Activated CD4-positive, alpha-beta T cell treated with anti-CD3 and anti-CD28 coated beads, Interleukin-2, amount 50 U/mL, for 4 hours (primary cell): ENCODE measurements at regions not wholly inside any gene's neighbourhood (a gene's known extent, or its start where the extent isn't known, plus 50 kb on each side); places are given as distances from the start of the nearest gene placed in this dataset.

Source experiments
- DNase-seq, 2 experiments: peaks; one replicate each; pipeline ENCODE4 v3.0.0-alpha.2; 2020

GRCh38 chrY:19140285-19140920 is 366.9 kb upstream of the HSFY2 start:
- no peak for DNase-seq

- no peak for DNase-seq
Measured at GRCh38 chrY:19134426-19134825, 360.9 kb upstream of the HSFY2 start.

GRCh38 chrY:19130569-19131358 is 357.2 kb upstream of the HSFY2 start:
- DNase-seq, result no peak

GRCh38 chrY:19126889-19127288 is 353.4 kb upstream of the HSFY2 start:
- no peak for DNase-seq

- DNase-seq, result no peak
Measured at GRCh38 chrY:19124609-19125008, 351.1 kb upstream of the HSFY2 start.

- no peak for DNase-seq
Measured at GRCh38 chrY:19122450-19122849, 348.9 kb upstream of the HSFY2 start.

- DNase-seq, result no peak
Measured at GRCh38 chrY:19098349-19098748, 324.8 kb upstream of the HSFY2 start.

GRCh38 chrY:19095460-19095859 is 321.9 kb upstream of the HSFY2 start:
- no peak for DNase-seq

GRCh38 chrY:19083006-19083405 is 309.5 kb upstream of the HSFY2 start:
- DNase-seq, result no peak

- no peak for DNase-seq
Measured at GRCh38 chrY:19077698-19078113, 304.2 kb upstream of the HSFY2 start.

- no peak for DNase-seq
Measured at GRCh38 chrY:19076846-19077697, 303.5 kb upstream of the HSFY2 start.

GRCh38 chrY:19075471-19076253 is 302.1 kb upstream of the HSFY2 start:
- DNase-seq, result peak in 1 of 2 experiments; percentile 4

- DNase-seq, result no peak
Measured at GRCh38 chrY:19067435-19067834, 293.9 kb upstream of the HSFY2 start.

- DNase-seq, result no peak
Measured at GRCh38 chrY:19066447-19067190, 293.1 kb upstream of the HSFY2 start.

GRCh38 chrY:19065119-19065518 is 291.6 kb upstream of the HSFY2 start:
- DNase-seq, result no peak

GRCh38 chrY:19059733-19060132 is 286.2 kb upstream of the HSFY2 start:
- no peak for DNase-seq

- DNase-seq, result no peak
Measured at GRCh38 chrY:19058831-19059370, 285.4 kb upstream of the HSFY2 start.

- DNase-seq, result no peak
Measured at GRCh38 chrY:19056138-19056469, 282.6 kb upstream of the HSFY2 start.

GRCh38 chrY:19055232-19056137 is 281.9 kb upstream of the HSFY2 start:
- no peak for DNase-seq

- DNase-seq, result no peak
Measured at GRCh38 chrY:19053806-19054205, 280.3 kb upstream of the HSFY2 start.

- no peak for DNase-seq
Measured at GRCh38 chrY:19051021-19051420, 277.5 kb upstream of the HSFY2 start.
